ENCODE measurements at regions not wholly inside any gene's neighbourhood (a gene's known extent, or its start where the extent isn't known, plus 50 kb on each side); places are given as distances from the start of the nearest gene placed in this dataset.

GRCh38 chr9:126233175-126233574 lies 93.5 kb upstream of the MVB12B start:
- TF ChIP-seq CTCF (IDR thresholded peaks at IDR 0.05 in 2 of 3, conservative IDR thresholded peaks at IDR 0.05 in 1 of 3; ENCODE audit: borderline replicate concordance in 1 of 3, insufficient read depth in 1 of 3, low read depth in 2 of 3, low read length in 2 of 3): no peak
- TF ChIP-seq MAX (IDR thresholded peaks at IDR 0.05): no peak

All from HCT116 (cell line).